HG03521 (cell line): ENCODE measurements at regions not wholly inside any gene's neighbourhood (a gene's known extent, or its start where the extent isn't known, plus 50 kb on each side); places are given as distances from the start of the nearest gene placed in this dataset.
"Not testable (repeated sequence)": the region's sequence is repeated elsewhere in the genome, so short reads cannot be mapped to it uniquely, and the experiment has no call there.

Source experiments
- ATAC-seq: cut with Tn5 transposase; IDR thresholded peaks from one replicate; pipeline ENCODE4 v1.9.1; 2021; ENCODE audit warnings: mild to moderate bottlenecking, moderate library complexity; ENCODE audit not compliant: unreplicated experiment

DNA sequence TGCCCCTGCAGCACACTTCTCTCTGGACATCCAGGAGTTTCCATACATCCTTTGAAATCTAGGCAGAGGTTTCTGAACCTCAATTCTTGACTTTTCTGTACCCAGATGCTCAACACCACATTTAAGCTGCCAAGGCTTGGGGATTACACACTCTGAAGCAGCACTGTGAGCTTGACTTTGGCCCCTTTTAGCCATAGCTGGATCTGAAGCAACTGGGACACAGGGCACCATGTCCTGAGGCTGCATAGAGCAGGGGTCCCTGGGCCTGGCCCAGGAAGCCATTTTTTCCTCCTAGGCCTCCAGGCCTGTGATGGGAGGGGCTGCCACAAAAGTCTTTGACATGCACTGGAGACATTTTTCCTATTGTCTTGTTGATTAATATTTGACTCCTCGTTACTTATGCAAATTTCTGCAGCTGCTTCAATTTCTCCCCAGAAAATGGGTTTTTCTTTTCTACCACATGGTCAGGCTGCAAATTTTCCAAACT is 694.0 kb downstream of the DIPK2A start:
- ATAC-seq = no peak

DNA sequence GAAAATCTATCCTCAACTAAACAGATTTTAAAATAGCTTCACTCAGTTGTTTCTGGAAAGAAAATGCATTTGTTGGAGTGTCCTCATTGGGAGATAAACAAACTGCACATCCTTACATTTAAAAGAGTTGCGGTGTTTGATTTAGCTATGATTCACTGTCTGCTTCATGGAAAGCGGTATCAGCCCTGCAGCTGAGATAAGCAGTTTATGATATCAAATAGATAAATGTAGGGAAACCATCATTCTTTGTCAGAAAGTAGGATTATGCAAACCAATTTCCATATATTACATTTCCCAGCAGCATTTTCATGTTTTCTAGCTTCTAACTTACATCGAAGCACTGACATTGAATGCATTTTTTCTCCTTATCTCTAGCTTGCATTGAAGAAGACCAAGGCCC is 698.9 kb downstream of the DIPK2A start:
- no peak for ATAC-seq

DNA sequence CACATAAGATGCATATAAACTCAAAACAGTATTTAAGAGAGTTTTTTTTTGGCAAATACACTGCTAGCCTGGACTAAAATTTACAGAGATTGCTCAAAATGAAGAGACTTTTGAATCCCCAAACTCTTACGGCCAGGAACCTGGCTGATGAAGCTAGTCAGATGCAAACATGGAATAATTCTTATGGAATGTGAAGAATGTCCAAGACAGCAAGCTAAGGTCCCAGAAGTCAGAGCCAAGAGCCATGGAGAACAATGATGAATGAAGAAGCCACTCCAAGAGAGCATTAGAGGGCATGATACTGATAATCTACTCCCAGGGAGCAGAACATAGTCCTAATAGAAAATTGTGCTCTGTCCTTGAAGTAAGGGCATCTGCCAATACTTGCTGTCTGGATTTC is 705.5 kb downstream of the DIPK2A start:
- ATAC-seq = no peak

DNA sequence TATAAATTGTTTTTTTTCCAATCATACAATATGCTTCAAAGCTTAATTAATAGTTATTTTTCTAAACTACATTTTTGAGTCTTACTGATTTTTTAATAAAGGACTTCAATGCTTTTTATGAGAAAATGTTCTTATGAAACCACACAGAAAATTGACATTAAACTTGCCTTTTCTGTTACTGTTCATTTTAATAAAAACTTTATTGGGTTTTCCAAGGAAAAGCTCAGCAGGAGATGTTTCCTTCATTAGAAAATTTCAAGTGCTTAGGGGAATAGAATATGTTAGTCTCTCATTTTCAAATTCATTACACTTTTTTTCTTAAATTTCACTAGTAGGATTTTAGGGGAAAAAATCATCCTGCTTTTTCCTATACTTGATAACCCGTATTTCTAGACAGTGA is 711.4 kb downstream of the DIPK2A start:
- no peak for ATAC-seq

DNA sequence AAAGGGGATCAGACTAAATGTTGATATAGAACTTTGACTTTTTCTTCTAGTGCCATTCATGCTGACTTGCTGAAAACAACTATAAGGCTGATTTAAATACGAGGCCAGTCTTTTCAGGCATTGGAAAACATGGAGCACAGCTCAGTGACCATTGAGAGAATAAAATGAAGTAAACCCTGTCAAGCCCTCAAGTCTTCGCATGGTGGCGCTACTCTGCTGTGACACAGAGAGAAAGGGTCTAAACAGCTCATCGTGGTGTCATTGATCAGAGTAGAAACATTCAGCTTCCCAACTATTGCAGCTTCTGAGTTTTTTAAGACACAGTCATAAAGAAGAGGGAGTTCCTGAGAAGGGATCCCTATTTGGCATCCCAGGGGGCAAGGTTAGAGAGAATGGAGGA is 716.2 kb downstream of the DIPK2A start:
- no peak for ATAC-seq

DNA sequence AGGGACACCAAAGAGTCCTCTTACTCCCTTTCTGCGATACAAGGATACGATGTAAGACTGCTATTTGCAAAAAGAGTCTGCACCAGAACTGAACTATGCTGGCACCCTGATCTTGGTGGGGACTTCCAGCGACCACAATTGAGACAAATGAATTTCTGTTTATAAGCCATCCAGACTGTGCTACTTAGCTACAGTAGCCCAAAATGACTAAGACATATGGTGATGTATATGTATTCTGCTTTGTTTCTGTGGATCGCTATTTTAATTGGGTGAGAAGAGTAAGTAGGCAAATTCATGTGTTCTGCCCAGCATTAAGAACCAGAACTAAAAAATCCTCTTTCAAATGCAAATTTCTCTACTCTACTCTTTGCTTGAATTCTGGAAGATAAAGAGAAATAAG is 720.9 kb downstream of the DIPK2A start:
- ATAC-seq = no peak

DNA sequence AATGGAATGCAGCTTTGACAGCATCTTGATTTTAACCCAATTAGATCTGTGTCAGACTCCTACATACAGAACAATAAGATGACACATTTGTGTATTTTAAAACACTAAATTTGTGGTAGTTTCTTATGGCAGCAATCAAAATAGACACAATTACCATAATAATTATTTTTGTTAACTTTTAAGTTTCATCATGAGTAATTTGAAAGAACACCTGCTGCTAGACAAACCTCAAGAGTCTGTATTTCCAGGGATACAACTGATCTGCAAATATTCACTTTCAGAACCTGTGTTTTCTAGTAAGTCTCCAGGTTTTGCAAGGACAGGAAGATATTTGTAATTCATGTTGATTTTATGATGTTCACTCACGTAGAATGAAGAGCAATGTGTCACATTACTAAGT is 736.8 kb downstream of the DIPK2A start:
- no peak for ATAC-seq

DNA sequence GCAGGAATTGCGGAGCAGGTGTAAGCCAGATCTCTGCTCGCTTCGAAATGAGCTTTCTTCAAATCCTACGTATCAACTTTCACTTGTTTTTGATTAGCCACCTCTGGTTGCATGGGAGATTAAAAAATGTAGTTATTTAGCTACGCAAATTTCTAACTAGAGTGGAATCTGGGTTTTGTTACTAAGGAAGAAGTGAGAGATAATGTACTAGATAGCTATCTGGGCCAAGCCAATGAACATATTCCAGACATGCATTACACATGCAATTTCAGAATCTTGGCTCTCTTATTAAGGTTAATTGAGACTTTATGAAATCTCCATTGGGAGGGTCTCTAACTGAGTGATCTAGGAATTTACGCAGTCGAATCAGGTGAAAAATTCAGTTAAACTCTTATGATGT is 765.7 kb downstream of the DIPK2A start:
- ATAC-seq = no peak

DNA sequence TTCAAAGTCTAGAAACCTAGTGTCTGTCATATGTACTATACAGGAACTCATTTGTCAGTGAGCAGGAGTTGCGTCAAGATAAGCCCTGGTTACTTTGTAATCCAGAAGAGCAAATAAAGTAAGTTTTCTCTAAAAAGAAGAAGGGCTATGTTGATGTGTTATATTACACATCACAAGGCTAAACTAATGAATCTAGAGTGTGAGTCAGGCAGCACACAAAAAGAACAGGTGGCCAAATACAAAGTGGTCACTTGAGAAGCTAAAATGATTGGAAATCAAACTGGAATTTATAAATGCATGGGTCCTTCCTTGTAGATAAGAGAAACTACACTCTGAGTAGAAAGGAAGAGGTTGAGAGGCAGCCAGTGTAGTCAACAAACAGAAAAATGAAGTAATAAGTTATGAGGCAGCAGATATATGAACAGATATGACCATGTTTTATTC is 771.6 kb downstream of the DIPK2A start:
- no peak for ATAC-seq

DNA sequence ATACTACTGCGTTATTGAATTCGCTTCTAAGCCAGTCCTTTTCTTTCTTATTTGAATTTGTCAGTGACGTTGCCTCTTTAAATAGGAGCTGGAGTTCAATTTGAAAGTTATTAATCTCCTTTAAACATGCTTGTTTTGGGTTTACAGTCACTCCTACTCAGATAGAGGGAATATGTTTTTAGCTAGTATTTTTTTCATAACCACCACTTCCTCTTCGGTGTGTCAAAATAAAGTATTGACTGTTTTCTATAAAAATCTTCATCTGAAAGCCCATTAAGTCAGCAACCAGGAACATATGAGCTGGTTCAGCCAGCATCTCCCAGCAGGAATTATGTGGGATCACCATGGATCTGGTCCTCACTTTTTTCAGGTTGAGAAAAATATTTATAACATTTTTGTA is 772.9 kb downstream of the DIPK2A start:
- ATAC-seq = no peak

DNA sequence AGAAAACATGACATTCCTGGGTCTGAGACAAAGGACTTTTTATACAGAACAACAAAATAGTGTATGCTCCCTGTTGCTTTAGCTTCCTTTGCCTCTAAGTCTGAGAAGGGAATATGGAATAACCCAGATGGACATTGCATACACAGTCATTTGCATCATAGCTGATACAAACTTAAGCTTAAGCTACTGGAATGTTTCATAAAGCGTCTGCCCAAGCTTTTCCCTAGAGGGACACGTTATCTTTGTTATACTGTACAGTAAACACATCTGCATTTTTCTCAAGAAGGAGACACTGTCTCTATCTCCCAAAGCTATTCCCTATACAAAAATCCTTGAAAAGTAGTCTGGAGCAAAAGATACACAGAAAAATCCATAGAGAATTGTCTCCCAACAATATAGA is 775.0 kb downstream of the DIPK2A start:
- ATAC-seq = no peak

DNA sequence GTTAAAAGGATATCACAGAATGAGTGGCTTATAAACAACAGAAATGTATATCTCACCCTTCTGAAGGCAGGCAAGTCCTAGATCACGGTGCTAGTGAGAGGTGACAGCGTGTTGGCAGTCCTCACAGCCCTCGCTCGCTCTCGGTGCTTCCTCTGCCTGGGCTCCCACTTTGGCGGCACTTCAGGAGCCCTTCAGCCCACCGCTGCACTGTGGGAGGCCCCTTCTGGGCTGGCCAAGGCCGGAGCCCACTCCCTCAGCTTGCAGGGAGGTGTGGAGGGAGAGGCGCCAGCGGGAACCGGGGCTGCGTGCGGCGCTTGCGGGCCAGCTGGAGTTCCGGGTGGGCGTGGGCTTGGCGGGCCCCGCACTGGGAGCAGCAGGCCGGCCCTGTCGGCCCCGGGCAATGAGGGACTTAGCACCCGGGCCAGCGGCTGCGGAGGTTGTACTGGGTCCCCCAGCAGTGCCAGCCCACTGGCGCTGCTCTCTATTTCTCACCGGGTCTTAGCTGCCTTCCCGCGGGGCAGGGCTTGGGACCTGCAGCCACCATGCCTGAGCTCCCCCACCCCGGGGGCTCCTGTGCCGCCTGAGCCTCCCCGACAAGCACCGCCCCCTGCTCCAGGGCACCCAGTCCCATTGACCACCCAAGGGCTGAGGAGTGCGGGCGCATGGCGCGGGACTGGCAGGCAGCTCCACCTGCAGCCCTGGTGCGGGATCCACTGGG is 778.1 kb downstream of the DIPK2A start:
- ATAC-seq = not testable (repeated sequence)

DNA sequence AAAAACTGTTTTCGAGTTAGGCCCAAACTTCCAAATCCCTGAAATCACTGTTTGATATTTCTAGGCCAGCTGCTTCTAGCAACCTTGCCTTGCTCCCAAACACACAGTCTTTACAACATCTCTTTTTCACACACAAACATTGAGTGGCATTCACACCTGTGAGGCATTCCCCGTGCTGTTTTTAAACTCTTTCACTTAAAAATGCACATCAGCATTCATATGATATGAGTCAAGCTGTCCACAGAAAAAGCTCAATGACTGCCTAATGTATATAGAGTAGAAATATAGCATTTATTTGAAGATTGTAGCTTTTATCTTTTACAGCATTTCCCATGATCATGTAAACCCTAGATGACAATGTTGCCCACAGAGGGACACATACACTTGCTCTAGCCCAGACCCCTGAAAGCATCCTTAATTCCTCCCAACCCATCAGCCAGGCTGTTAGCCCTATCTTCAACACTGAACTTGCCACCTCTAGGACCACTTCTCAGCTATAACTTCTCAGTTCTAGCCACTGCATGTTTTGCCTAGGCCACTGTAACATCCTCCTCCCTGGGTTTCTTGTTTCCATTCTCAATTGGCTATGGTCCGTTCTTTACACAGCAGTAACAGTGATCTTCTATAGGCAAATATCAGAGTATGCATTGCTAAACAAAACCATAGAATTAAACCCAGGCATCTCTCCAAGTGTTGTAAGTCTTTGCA is 782.6 kb downstream of the DIPK2A start:
- no peak for ATAC-seq

DNA sequence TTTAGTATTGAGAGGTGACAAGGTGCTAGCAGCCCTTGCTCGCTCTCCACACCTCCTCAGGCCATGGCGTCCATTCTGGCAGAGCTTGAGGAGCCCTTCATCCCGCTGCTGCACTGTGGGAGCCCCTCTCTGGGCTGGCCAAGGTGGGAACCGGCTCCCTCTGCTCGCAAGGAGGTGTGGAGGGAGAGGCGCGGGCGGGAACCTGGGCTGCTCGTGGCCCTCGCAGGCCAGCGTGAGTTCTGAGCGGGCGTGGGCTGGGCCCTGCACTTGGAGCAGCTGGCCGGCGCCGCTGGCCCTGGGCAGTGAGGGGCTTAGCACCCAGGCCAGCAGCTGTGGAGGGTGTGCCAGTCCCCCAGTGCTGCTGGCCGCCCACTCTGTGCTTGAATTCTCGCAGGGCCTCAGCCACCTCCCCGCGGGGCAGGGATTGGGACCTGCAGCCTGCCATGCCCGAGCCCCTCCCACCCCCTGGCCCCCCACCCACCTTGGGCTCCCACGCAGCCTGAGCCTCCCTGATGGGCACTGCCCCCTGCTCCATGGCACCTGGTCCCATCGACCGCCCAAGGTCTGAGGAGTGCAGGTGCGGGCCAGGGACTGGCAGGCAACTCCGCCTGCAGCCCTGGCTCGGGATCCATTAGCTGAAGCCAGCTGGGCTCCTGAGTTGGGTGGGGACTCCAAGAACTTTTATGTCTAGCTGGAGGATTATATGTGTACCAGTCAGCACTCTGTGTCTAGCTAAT is 785.2 kb downstream of the DIPK2A start:
- no peak for ATAC-seq

DNA sequence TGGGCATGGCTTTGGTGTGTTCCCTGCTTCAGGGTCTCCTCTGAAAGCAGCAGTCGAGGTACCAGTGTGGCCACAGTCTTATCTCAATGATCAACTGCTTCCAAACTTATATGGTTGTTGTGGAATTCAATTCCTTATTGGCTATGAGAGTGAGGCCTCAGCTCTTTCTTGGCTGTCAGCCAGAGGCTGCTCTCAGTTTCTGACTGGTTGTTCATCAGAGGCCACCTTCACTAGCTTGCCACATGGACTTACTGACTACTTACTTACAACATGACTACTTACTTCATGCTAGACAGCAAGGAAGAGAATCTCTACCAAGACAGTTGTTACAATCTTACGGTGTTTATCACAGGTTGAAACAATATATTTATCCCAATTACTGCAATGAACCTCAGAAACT is 789.2 kb downstream of the DIPK2A start:
- no peak for ATAC-seq

DNA sequence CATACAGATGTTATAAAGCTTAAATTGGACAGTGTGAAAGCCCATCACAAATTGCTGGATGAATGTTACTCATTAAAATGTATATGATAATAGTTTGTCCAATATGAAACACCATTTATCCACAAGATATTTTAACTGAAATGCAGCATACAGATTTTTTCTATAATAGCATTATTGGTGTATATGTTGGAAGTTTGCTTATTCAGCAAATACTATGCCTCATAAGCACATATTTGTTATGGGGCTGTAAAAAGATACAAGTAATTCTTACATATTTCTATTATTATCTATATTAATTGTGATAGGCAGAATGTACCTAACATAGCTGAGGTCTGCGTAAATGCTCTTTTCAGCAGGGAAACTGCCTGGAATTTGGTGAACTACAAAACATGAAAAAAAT is 790.5 kb downstream of the DIPK2A start:
- ATAC-seq = no peak

DNA sequence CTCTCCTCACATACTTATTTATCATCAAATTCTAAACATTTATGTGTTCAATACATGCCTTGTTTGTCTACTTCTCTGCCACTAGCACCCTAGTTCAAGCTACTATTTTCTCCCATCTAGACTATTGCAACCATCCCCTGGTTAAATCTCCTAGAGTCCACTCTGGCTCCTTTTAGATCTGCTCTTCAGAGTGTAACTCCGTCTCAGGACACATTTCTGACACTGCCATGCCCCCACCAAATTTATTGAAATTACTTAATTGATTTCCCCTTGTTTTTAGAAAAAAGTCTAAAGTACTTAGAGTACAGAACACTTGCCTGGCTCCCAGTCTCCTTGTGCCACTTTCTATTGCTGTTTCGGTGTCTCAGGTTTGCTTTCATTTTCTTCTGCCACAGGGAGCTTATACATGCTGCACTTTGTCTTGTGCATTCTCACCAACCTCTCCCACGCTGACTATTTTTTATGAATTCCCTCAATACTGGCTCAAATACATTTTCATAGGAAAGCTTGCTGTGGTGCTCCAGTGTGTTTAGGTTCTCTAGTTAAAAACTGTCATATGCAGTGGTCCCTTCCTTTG is 792.3 kb downstream of the DIPK2A start:
- ATAC-seq = peak; percentile 84

DNA sequence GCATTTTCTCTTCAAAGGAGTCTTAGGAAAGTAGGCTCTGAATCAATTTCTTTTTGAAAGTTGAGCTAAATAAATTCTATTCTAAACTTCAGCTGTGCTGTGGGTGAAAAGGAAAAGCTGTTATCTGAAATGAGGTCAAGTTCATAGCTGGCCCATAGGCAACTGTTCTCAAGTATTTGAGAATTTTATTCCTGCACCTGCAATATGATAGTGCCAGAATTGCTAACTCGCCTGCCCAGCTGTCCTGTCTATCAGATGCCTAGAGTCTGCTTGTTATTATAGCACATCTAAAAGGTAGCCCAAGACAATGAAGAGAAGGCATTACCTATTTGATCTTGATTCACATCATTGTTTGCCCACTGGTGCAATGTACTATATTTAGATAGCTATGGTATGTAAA is 798.7 kb downstream of the DIPK2A start:
- no peak for ATAC-seq

DNA sequence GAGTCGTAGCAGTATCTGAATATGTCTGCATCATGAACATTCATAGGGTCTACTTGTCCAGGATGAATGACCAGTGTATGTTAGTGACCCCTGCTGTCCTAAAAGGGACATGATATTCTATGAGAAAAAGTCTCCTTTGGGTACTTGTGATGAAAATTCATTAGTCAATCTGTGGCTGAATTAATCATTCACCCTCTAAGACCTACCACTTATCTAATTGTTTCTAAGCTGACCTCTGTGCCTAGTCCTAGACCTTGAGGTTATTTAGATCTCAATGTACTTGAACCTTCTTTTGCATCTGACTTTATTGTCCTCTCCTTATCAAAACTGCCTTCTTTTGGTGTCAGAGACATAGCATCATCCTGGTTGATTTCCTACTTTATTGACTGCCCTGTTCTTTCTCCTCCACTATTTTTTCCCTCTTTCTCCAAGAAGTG is 799.3 kb downstream of the DIPK2A start:
- no peak for ATAC-seq

DNA sequence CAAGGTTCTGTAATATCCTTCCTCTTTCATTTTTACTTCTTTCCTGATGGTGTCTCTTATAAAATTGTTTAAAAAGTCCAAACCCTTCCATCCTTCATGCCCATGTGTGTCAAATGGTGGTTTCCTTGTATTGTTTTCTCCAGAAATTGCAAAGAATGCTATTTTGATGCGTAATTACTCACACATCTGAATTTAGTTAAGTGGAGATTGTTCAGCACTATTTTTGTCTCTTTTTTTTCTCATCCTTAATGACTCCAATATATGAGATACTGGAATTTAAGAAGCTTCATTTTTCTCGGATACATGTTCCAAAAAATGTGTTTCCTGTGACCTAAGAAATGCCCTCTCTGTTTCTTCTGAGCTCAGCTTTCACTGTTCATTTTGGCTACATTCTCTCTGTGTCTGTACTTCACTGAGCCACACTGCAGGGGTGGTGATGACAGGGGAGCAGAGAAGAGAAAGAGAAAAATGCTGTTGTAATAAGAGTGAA is 799.8 kb downstream of the DIPK2A start:
- ATAC-seq = no peak

DNA sequence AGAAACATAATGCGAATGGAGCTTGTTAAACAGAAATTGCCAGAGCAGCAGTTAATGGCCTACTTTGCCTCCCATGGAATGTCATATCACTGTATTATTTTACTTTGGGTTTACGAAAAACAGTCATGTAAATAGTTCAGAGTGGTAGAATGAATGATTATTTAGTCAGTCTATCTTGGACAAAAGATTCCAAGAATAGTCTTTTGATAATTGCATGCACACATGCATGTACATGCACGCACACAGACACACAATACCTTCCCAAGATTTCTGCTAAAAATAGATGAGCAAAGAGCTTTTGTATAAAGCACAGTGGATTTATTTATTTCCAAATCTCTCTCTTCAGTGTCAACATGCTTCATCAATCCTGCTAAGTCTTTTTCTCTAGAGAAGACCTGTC is 800.7 kb downstream of the DIPK2A start:
- ATAC-seq = no peak
